CD4-positive, alpha-beta T cell treated with Interleukin-21 for 1 hour (primary cell): ENCODE measurements at regions not wholly inside any gene's neighbourhood (a gene's known extent, or its start where the extent isn't known, plus 50 kb on each side); places are given as distances from the start of the nearest gene placed in this dataset.
"Not testable (repeated sequence)": the region's sequence is repeated elsewhere in the genome, so short reads cannot be mapped to it uniquely, and the experiment has no call there.

Experiments
- DNase-seq: peaks from one replicate; pipeline ENCODE4 v3.0.0-alpha.2; 2020

- no peak for DNase-seq
These were observed 930.0 kb upstream of the KLHL29 start for GRCh38 chr2:22454826-22455485.

DNA sequence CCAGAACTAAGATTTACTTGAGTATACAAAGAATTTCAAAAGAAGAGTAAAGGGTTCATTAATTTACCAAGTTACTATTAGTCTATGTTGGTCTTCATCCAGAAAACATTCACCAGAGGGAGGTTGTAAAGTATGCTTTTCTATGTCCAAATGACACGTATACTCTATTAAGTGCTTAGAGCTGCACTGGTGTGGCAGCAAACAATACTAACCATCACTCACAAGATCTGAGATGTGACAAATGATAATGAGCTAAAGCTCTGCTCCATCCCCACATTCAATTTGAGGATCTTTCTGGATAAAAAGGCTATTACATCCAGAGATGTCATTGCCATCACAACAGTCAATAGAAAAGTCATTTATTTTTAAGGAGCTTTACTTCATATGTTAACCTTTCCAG, 926.5 kb upstream of the KLHL29 start:
- no peak for DNase-seq

GRCh38 chr2:22475103-22475502, 909.9 kb upstream of the KLHL29 start:
- DNase-seq = not testable (repeated sequence)

DNA sequence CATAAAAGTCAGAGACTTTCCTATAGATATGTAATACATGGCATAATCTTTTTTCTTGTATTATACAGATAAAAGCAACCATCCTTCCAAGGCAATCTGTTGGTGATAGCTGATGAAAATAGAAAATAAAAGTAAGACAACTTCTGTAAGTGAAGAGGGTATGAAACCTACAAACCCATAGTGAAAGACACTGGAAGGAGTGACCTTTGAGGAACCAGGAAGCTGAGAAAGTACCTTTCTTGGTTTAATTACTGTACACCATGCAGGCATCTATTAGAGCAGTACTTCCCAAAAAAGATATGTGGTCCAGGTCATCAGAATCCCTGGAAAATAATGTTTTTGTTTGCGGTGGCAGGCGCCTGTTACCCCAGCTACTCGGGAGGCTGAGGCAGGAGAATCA, 906.6 kb upstream of the KLHL29 start:
- no peak for DNase-seq

DNA sequence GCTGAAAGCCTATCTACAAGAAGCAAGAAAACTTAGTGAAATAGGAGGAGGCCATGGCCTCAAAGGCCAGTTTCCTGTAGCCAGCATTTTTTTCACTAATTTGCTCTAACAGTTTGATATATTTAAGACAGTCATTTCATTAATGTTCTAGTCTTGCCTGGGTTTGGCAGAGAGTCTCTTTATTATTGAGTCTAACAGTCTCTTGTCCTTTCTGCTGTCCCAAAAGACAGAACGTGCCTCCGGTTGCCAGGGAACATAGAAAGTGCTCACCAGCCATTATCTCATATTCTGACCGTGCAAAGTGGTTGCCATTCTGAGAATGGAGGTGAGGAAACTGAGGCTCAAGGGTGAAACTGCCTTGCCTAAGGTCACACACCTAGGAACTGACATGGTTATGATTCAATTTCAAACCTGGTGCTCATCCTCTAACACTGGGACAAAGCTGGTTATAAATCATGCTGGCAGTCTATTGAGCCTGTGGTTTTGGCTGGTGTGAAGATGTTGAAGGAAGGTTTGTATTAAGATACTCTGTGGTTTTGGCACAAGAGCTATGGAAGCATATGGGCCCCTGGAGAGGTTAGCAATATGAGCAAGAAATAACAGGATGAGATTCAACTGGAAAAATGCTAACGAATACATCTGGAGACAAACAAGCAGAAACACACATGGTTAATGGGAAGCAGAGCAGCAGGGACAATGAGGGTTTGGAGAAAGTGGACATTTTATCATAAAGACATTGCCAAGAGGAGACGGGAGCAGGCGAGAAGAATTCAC, 903.3 kb upstream of the KLHL29 start:
- DNase-seq = no peak

DNA sequence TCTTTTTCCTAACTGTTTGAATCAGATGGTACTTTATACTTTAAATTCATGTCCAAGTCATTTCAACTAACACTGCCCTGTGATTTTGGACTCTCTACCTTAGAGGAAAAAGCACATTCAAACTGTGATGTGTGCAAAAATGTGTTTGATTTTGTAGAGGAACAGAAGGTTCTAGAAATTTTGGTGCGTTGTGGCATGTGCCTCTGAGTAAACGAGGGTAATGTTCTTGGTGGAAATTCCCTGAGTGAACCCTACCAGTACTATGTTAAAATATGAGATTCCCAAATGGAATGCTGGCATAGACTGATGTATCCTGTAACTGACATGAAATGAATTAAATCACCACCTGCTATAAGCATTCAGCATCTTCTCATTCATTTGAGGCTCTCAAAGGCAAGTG, 901.9 kb upstream of the KLHL29 start:
- DNase-seq = no peak

DNA sequence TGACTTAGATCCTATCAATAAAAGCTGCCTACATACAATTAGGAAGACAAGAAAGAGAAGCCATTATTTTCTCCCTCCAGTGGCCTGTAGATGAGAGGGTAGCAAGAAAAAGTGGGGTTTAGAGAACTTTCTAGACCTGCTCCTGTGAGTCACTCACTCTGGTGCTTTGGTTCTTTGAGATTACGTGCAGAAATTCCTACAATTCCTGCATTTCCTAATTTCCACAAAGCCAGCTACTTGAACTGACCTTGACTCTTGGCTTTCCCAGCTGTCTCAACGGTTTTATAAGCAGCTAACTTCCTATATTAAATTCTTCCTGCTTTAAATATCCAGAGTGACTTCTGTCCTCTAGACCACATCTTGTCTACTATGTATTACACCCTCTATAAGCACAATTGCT, 899.5 kb upstream of the KLHL29 start:
- no peak for DNase-seq

- DNase-seq = no peak
These were observed 898.6 kb upstream of the KLHL29 start for GRCh38 chr2:22486343-22486742.

DNA sequence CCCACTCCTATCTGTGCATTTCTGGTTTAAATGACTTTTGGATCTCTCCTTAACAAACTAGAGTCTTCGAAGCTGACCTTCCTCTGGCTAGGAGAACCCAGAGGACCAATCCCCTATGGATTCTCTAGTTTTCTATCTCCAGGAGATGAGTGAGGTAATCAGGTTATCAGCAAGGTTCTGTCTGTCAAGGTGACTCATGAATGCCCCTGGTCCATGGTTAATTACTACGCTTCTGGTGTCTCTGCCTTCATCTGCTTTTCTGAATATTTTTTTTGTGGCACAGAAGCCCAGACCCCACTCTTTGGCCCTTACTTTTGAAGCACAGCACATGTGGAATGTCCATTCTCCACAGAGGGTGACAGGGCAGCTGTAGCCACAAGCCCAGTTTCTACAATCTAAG, 897.9 kb upstream of the KLHL29 start:
- no peak for DNase-seq

DNA sequence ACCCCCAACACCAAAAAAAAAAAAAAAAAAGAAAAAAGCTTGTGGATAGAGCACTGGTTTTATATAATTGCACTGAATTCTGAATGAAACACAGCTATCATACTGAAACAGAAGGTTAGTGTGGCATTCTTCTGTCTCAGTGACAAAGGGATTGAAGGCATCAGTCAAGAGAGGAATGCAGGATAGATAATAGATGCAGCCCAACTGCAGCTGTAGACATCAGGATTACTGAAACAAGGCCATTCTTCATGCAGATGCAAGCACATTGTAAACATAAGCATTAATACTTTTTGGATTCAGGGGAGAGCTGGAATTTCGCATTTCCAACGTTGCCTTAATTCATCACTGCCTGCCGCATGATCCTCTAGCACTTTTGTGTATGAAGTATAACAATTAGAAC, 897.4 kb upstream of the KLHL29 start:
- no peak for DNase-seq

GRCh38 chr2:22491442-22491841, 893.5 kb upstream of the KLHL29 start:
- DNase-seq = no peak

GRCh38 chr2:22494156-22494555, 890.8 kb upstream of the KLHL29 start:
- DNase-seq = no peak

GRCh38 chr2:22497064-22497463, 887.9 kb upstream of the KLHL29 start:
- DNase-seq = no peak

GRCh38 chr2:22497789-22498188, 887.2 kb upstream of the KLHL29 start:
- DNase-seq = no peak

DNA sequence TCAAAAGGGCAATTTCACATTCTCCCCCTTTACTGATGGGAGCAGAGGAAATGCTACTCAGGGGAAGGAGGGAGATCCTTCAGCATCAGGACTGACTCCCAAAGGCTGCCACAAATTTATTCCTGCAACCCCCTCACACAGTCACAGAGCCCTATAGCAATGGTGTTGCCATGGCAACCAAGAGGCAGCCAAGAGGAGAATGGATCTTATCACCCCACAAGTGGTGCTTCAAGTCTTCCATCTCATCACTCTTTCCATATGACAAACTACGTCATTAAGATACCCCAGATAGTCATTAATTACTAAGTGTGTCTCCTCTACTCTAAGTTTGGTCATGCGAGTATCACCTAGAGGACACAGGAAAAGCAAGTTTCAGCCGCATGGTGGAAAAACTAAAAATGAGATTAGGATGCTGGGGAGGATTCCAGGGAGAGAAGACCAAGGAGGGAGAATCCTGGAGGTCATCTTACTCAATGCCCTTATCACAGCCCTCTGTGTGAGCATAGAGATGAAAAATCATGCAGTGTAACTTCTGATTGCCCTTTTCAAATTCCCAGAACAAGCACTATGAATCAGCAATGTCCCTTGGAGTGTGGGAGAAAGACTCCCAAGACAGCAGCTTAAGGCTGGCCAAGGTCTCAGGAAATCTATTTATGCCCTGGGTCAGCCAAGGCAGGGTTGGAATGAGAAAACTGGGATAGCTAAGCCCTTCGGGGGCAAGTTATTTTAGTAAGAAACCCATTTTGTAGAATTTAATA, 885.7 kb upstream of the KLHL29 start:
- DNase-seq = no peak

GRCh38 chr2:22500555-22500935, 884.4 kb upstream of the KLHL29 start:
- DNase-seq = no peak

DNA sequence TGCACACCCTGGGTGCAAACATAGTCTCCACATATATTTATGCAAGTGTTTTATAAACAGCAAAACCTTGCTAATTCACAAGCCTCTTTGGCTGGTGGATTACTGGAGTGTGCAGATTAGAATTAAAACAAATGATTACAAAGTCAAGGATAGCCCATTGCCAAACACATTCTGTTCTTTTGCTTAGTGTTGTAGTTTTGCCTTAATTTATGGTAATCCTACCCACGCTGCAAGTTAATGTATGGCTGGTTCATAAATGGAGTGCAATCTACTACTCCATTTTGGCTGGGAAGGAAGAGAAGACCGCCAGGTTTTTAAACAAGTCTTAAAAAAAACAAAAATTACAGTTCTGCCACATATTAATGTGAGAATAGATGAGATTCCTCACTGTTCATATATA, 883.1 kb upstream of the KLHL29 start:
- no peak for DNase-seq

DNA sequence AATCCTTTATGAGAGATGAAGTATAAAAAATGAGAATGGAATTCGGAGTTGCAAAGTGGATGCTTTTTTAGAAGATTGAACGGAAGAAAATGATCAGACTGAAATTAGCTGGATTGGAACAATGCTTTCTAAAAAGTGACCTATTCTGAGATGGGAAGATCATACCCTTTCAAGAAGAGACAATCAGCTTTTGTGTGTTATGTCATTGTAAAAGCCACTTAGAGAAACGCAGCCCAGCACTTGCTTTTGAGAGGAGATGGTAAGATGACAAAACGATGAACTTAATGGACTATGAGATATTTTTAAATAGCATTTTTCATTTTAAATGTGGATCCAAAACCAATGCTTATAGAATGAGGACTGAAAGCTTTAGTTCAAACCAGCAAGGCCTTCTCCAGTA, 871.4 kb upstream of the KLHL29 start:
- no peak for DNase-seq

DNA sequence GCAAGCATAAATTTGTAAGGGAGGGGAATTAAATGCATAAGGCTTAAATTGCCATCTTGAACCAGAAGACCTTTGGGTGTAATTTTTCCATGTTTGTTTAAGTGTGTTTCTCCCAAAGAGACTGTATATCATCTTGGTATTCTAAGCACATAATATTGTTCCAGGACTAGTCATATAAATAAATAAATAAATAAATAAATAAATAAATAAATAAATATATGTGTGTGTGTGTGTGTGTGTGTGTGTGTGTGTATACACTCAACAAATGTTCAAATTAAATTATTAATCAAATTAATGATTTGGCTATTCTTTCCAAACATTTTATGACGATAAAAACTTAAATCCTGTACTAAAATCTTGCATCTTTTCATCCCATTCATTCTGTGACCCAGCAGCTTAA, 867.8 kb upstream of the KLHL29 start:
- DNase-seq = no peak

- DNase-seq = no peak
These were observed 866.3 kb upstream of the KLHL29 start for GRCh38 chr2:22518641-22519040.

DNA sequence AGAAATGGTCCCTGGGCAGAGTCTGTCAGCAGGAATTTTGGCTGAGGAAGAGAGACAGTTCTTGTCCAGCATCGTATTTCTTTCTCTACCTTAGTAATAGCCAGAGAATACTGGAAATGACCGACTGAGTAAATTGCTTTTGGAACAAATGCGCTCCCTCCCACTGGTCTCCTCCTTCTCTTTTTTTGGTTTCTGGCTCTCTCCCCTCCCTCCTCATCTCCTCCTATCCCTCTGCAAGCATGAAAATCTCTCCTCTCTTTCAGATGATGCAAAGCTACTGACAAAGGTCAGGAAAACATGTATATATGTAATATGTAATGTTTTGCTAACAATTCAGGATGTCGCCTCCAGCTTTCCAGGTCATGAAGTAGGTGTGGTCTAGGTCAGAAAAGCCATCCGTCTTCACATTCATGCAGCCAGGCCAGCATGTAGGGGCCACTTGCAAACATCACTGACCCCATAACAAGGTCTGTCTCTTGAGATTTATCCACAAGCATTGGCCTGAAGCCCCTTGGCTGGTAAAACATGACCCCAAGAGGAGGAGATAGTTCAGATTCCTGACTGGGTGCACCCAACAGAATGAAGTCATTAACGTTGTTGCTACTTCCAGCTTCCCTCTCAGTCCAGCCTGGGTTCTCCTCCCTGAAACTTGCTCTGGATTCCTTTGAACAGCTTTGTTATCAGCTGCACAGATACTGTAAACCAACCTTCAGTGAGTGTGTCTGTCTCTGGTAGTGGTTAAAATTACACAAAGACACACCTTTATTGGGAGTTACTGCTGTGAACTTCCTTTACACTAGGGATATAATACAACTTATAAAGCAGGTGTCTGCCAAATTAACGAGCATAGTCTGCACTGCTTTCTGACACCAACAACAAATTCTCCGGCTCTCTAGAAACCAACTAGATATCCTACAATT, 864.4 kb upstream of the KLHL29 start:
- no peak for DNase-seq

- DNase-seq = no peak
These were observed 863.4 kb upstream of the KLHL29 start for GRCh38 chr2:22521620-22522019.

DNA sequence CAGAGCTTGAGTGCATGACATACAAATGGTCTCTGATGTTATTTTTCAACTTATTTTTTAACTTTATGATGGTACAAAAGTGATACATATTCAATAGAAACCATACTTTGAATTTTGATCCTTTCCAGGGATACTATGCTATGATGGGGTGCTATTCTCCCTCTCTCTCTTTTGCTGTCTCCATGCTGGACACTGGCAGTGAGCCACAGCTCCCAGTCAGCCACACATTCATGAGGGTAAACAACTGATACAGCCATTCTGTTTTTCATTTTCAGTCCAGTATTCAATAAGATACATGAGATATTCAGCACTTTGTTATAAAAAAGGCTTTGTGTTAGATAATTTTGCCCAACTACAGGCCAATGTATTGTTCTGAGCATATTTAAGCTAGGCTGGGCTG, 859.3 kb upstream of the KLHL29 start:
- DNase-seq = no peak
